ENCODE measurements at regions not wholly inside any gene's neighbourhood (a gene's known extent, or its start where the extent isn't known, plus 50 kb on each side); places are given as distances from the start of the nearest gene placed in this dataset.
"Not testable (repeated sequence)": the region's sequence is repeated elsewhere in the genome, so short reads cannot be mapped to it uniquely, and the experiment has no call there.

- Mint-ChIP-seq H3K27ac (no peak overlapping the region), H3K4me3 (no peak overlapping the region), H3K4me1 (ENCODE audit: low read depth) (peaks cover 3% of the 10 kb centered on the region), H3K9me3 (peaks cover 2% of the 10 kb centered on the region), H3K27me3 (no peaks in the 10 kb centered on the region), H3K36me3 (ENCODE audit: low read depth) (no peaks in the 10 kb centered on the region)
- TF ChIP-seq CTCF (IDR thresholded peaks at IDR 0.05) = no peak
- ATAC-seq (no peak), DNase-seq (no peak)
- intact Hi-C loops (cut with micrococcal nuclease) = no loop called here
- CTCF ChIA-PET = no interaction called here
- POLR2A ChIA-PET = no interaction called here
These were observed 173.4 kb downstream of the NDUFS4 start for GRCh38 chr5:53733853-53734252.

DNA sequence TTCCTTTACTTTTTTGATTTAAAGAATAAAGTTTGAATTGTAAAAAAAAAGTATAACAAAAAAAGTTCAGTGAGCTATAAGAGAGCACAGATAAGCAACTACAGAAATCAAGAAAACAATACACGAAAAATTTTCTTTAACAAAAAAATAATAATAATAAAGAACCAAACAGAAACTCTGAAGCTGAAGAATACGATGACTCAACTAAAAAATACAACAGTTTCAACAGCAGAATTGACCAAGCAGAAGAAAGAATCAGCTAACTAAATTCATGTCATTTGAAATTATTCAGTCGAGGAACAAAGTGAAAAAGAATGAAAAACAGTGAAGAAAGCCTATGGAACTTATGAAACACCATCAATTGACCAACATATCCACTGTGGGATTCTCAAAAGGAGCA, 177.7 kb downstream of the NDUFS4 start:
- peaks cover 1% of the 10 kb centered on the region for H3K27me3 Mint-ChIP-seq
- no peaks in the 10 kb centered on the region for H3K4me1 Mint-ChIP-seq (ENCODE audit: low read depth)
- CTCF ChIA-PET = no interaction called here
- TF ChIP-seq CTCF (IDR thresholded peaks at IDR 0.05) = no peak
- no peak overlapping the region for H3K27ac Mint-ChIP-seq
- ATAC-seq = no peak
- intact Hi-C loops (cut with micrococcal nuclease) = no loop called here
- H3K9me3 Mint-ChIP-seq = peaks cover 5% of the 10 kb centered on the region
- no peak overlapping the region for H3K4me3 Mint-ChIP-seq
- H3K36me3 Mint-ChIP-seq (ENCODE audit: low read depth) = no peaks in the 10 kb centered on the region
- no peak for DNase-seq
- POLR2A ChIA-PET = no interaction called here

GRCh38 chr5:53739111-53739510, 178.7 kb downstream of the NDUFS4 start:
- TF ChIP-seq CTCF (IDR thresholded peaks at IDR 0.05) = no peak
- Mint-ChIP-seq H3K27ac (no peak overlapping the region), H3K9me3 (peaks cover 6% of the 10 kb centered on the region), H3K27me3 (peaks cover 1% of the 10 kb centered on the region), H3K4me3 (no peak overlapping the region), H3K36me3 (ENCODE audit: low read depth) (no peaks in the 10 kb centered on the region), H3K4me1 (ENCODE audit: low read depth) (no peaks in the 10 kb centered on the region)
- ChIA-PET POLR2A (no interaction called here), CTCF (no interaction called here)
- no peak for ATAC-seq
- DNase-seq = no peak
- intact Hi-C loops (cut with micrococcal nuclease) = no loop called here

DNA sequence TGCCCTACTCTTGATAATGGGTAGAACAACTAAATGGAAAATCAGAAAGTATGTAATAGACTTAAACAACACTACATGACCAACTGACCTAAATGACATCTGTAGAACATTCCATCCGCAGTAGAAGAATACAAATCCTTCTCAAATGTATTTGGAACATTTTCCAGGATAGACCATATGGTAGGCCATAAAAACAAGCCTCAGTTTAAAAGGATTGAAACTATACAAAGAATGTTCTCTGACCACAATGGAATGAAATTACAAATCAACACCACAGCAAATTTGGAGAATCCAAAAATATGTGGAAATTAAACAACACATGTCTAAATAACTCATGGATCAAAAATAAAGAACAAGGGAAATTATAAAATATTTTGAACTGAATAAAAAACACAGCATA, 189.2 kb downstream of the NDUFS4 start:
- POLR2A ChIA-PET = interaction anchor here (0.6 kb wide), 1 partner anchor 176 kb away, joined by 3 read pairs; no protein-coding TSS in a partner anchor
- no peak for DNase-seq
- H3K4me3 Mint-ChIP-seq = no peak overlapping the region
- CTCF ChIA-PET = no interaction called here
- no peaks in the 10 kb centered on the region for H3K4me1 Mint-ChIP-seq (ENCODE audit: low read depth)
- peaks cover 3% of the 10 kb centered on the region for H3K36me3 Mint-ChIP-seq (ENCODE audit: low read depth)
- no peak overlapping the region for H3K27ac Mint-ChIP-seq
- peaks cover 23% of the 10 kb centered on the region for H3K9me3 Mint-ChIP-seq
- intact Hi-C loops (cut with micrococcal nuclease) = no loop called here
- TF ChIP-seq CTCF (IDR thresholded peaks at IDR 0.05) = no peak
- no peaks in the 10 kb centered on the region for H3K27me3 Mint-ChIP-seq
- no peak for ATAC-seq

GRCh38 chr5:53752282-53752681, 191.8 kb downstream of the NDUFS4 start:
- H3K27me3 Mint-ChIP-seq, POLR2A ChIA-PET, CTCF ChIA-PET: not testable (repeated sequence)

GRCh38 chr5:53766673-53767072, 206.2 kb downstream of the NDUFS4 start:
- ChIA-PET CTCF (no interaction called here), POLR2A (no interaction called here)
- H3K4me3 Mint-ChIP-seq = no peak overlapping the region
- ATAC-seq (no peak), DNase-seq (no peak)
- no peak for TF ChIP-seq CTCF (IDR thresholded peaks at IDR 0.05)
- intact Hi-C loops (cut with micrococcal nuclease) = no loop called here
- no peaks in the 10 kb centered on the region for H3K4me1 Mint-ChIP-seq (ENCODE audit: low read depth)
- no peaks in the 10 kb centered on the region for H3K36me3 Mint-ChIP-seq (ENCODE audit: low read depth)
- peaks cover 2% of the 10 kb centered on the region for H3K9me3 Mint-ChIP-seq
- H3K27me3 Mint-ChIP-seq = peaks cover 7% of the 10 kb centered on the region
- H3K27ac Mint-ChIP-seq = no peak overlapping the region

More at GRCh38 chr5:53752282-53752681, 191.8 kb downstream of the NDUFS4 start:
- intact Hi-C loops (cut with micrococcal nuclease); H3K4me1 Mint-ChIP-seq (ENCODE audit: low read depth); H3K27ac Mint-ChIP-seq; DNase-seq; ATAC-seq; H3K4me3 Mint-ChIP-seq; H3K36me3 Mint-ChIP-seq (ENCODE audit: low read depth): not testable (repeated sequence)
- peaks cover 27% of the 10 kb centered on the region for H3K9me3 Mint-ChIP-seq
